ENCODE measurements at regions not wholly inside any gene's neighbourhood (a gene's known extent, or its start where the extent isn't known, plus 50 kb on each side); places are given as distances from the start of the nearest gene placed in this dataset.

GRCh38 chr4:176945334-176945733, 152.6 kb upstream of the VEGFC start:
- H3K36me3 ChIP-seq (ENCODE audit: control insufficient read depth, insufficient read depth, low read length), result no peaks in the 10 kb centered on the region
- H3K79me2 ChIP-seq, result no peaks in the 10 kb centered on the region
- no peak overlapping the region for H3K27ac ChIP-seq
- H3K9ac ChIP-seq, result no peak overlapping the region
- no peaks in the 10 kb centered on the region for H3K9me3 ChIP-seq (ENCODE audit: control insufficient read depth, low read length)
- H2AFZ ChIP-seq, result no peak overlapping the region
- H3K27me3 ChIP-seq (ENCODE audit: control insufficient read depth, insufficient read depth, low read length), result no peaks in the 10 kb centered on the region
- no peak for TF ChIP-seq CTCF (IDR thresholded peaks at IDR 0.05)
- no peak overlapping the region for H3K4me3 ChIP-seq (ENCODE audit: low read depth, low read length)
- no peaks in the 10 kb centered on the region for H3K4me1 ChIP-seq
- H3K4me2 ChIP-seq (ENCODE audit: low read length), result no peak overlapping the region

- Histone ChIP-seq H3K4me1 (no peaks in the 10 kb centered on the region), H3K27me3 (ENCODE audit: control insufficient read depth, insufficient read depth, low read length) (no peaks in the 10 kb centered on the region), H3K4me3 (ENCODE audit: low read depth, low read length) (no peak overlapping the region), H3K9me3 (ENCODE audit: control insufficient read depth, low read length) (no peaks in the 10 kb centered on the region), H3K79me2 (no peaks in the 10 kb centered on the region), H3K4me2 (ENCODE audit: low read length) (no peak overlapping the region), H3K27ac (no peak overlapping the region), H3K36me3 (ENCODE audit: control insufficient read depth, insufficient read depth, low read length) (no peaks in the 10 kb centered on the region), H2AFZ (no peak overlapping the region), H3K9ac (no peak overlapping the region)
- no peak for TF ChIP-seq CTCF (IDR thresholded peaks at IDR 0.05)
Observed at GRCh38 chr4:176949029-176949428, 156.3 kb upstream of the VEGFC start.

GRCh38 chr4:176953021-176953420, 160.3 kb upstream of the VEGFC start:
- Histone ChIP-seq H3K9me3 (ENCODE audit: control insufficient read depth, low read length) (no peaks in the 10 kb centered on the region), H3K27ac (no peak overlapping the region), H3K9ac (no peak overlapping the region), H3K79me2 (no peaks in the 10 kb centered on the region), H3K4me1 (no peaks in the 10 kb centered on the region), H2AFZ (no peak overlapping the region), H3K4me3 (ENCODE audit: low read depth, low read length) (no peak overlapping the region), H3K36me3 (ENCODE audit: control insufficient read depth, insufficient read depth, low read length) (no peaks in the 10 kb centered on the region), H3K4me2 (ENCODE audit: low read length) (no peak overlapping the region), H3K27me3 (ENCODE audit: control insufficient read depth, insufficient read depth, low read length) (no peaks in the 10 kb centered on the region)
- no peak for TF ChIP-seq CTCF (IDR thresholded peaks at IDR 0.05)

- H3K4me2 ChIP-seq (ENCODE audit: low read length), result no peak overlapping the region
- no peak overlapping the region for H3K9ac ChIP-seq
- H3K9me3 ChIP-seq (ENCODE audit: control insufficient read depth, low read length), result no peaks in the 10 kb centered on the region
- no peaks in the 10 kb centered on the region for H3K4me1 ChIP-seq
- no peak for TF ChIP-seq CTCF (IDR thresholded peaks at IDR 0.05)
- no peak overlapping the region for H3K4me3 ChIP-seq (ENCODE audit: low read depth, low read length)
- no peak overlapping the region for H2AFZ ChIP-seq
- no peaks in the 10 kb centered on the region for H3K36me3 ChIP-seq (ENCODE audit: control insufficient read depth, insufficient read depth, low read length)
- no peaks in the 10 kb centered on the region for H3K27me3 ChIP-seq (ENCODE audit: control insufficient read depth, insufficient read depth, low read length)
- H3K79me2 ChIP-seq, result no peaks in the 10 kb centered on the region
- no peak overlapping the region for H3K27ac ChIP-seq
Observed at GRCh38 chr4:176957353-176958118, 164.8 kb upstream of the VEGFC start.

GRCh38 chr4:176959980-176960379, 167.3 kb upstream of the VEGFC start:
- Histone ChIP-seq H3K27me3 (ENCODE audit: control insufficient read depth, insufficient read depth, low read length) (no peaks in the 10 kb centered on the region), H3K9ac (no peak overlapping the region), H3K27ac (no peak overlapping the region), H3K36me3 (ENCODE audit: control insufficient read depth, insufficient read depth, low read length) (no peaks in the 10 kb centered on the region), H3K4me1 (no peaks in the 10 kb centered on the region), H3K4me2 (ENCODE audit: low read length) (no peak overlapping the region), H3K4me3 (ENCODE audit: low read depth, low read length) (no peak overlapping the region), H3K79me2 (no peaks in the 10 kb centered on the region), H3K9me3 (ENCODE audit: control insufficient read depth, low read length) (no peaks in the 10 kb centered on the region), H2AFZ (no peak overlapping the region)
- no peak for TF ChIP-seq CTCF (IDR thresholded peaks at IDR 0.05)

All from parathyroid adenoma (tissue), 2 donors.